C1 segment of cervical spinal cord (tissue), 14 donors: ENCODE measurements at regions not wholly inside any gene's neighbourhood (a gene's known extent, or its start where the extent isn't known, plus 50 kb on each side); places are given as distances from the start of the nearest gene placed in this dataset.
"Not testable (repeated sequence)": the region's sequence is repeated elsewhere in the genome, so short reads cannot be mapped to it uniquely, and the experiment has no call there.

ENCODE experiments used
- DNase-seq, 14 donors: peaks; one replicate each; lab custom pipeline; 2025; lab: John Stamatoyannopoulos, UW

- no peak for DNase-seq
Observed at GRCh38 chr1:112855152-112855828, 100.7 kb downstream of the SLC16A1 start.

- not testable (repeated sequence) for DNase-seq
Observed at GRCh38 chr1:112854368-112854984, 101.5 kb downstream of the SLC16A1 start.

GRCh38 chr1:112853915-112854314 is 102.1 kb downstream of the SLC16A1 start:
- DNase-seq, result not testable (repeated sequence)

- no peak for DNase-seq
Observed at GRCh38 chr1:112852934-112853333, 103.1 kb downstream of the SLC16A1 start.

GRCh38 chr1:112852276-112852675 is 103.7 kb downstream of the SLC16A1 start:
- DNase-seq, result no peak

- peak in 2 of 14 donors; percentile 21 to 32 for DNase-seq
Observed at GRCh38 chr1:112850034-112850757, 105.8 kb downstream of the SLC16A1 start.

GRCh38 chr1:112849425-112850033 is 106.5 kb downstream of the SLC16A1 start:
- DNase-seq, result peak in 11 of 14 donors; percentile 7 to 46 (median 28)

- peak in 1 of 14 donors; percentile 11 for DNase-seq
Observed at GRCh38 chr1:112841825-112842224, 114.2 kb downstream of the SLC16A1 start.

- DNase-seq, result no peak
Observed at GRCh38 chr1:112840631-112841624, 115.1 kb downstream of the SLC16A1 start.

GRCh38 chr1:112836642-112837041 is 119.4 kb downstream of the SLC16A1 start:
- no peak for DNase-seq

GRCh38 chr1:112833806-112834205 is 118.7 kb upstream of the PPM1J start:
- DNase-seq, result no peak

GRCh38 chr1:112832259-112832658 is 117.1 kb upstream of the PPM1J start:
- DNase-seq, result not testable (repeated sequence)

GRCh38 chr1:112829691-112830090 is 114.6 kb upstream of the PPM1J start:
- not testable (repeated sequence) for DNase-seq

- DNase-seq, result no peak
Observed at GRCh38 chr1:112828716-112829115, 113.6 kb upstream of the PPM1J start.

GRCh38 chr1:112827391-112827790 is 112.3 kb upstream of the PPM1J start:
- not testable (repeated sequence) for DNase-seq

GRCh38 chr1:112826217-112826944 is 111.2 kb upstream of the PPM1J start:
- no peak for DNase-seq

- DNase-seq, result not testable (repeated sequence)
Observed at GRCh38 chr1:112825563-112826216, 110.6 kb upstream of the PPM1J start.

GRCh38 chr1:112825075-112825474 is 109.9 kb upstream of the PPM1J start:
- DNase-seq, result not testable (repeated sequence)

GRCh38 chr1:112821307-112822063 is 106.4 kb upstream of the PPM1J start:
- not testable (repeated sequence) for DNase-seq
